Esophagus muscularis mucosa (tissue), 4 donors: ENCODE measurements at regions not wholly inside any gene's neighbourhood (a gene's known extent, or its start where the extent isn't known, plus 50 kb on each side); places are given as distances from the start of the nearest gene placed in this dataset.

Experiments
- DNase-seq: peaks from one replicate; pipeline ENCODE4 v3.0.0-alpha.2; 2017; ENCODE audit errors: extremely low spot score
- H3K27ac ChIP-seq, 4 donors: fragments of 200-600 bp; sonication (generic); replicated peaks in 1 of 4; 1 replicate in 3 of 4; 2 replicates in 1 of 4; pipeline ENCODE4 v1.5.1; 2016 to 2019; ENCODE audit warnings: mild to moderate bottlenecking in 1 of 4
- H3K27me3 ChIP-seq, 4 donors: fragments of 200-600 bp; sonication (generic); one replicate each; pipeline versions ENCODE4 v1.5.1 to v1.6.0; 2016 to 2019
- H3K36me3 ChIP-seq, 4 donors: fragments of 200-600 bp; sonication (generic); one replicate each; pipeline ENCODE4 v1.5.1; 2016 to 2019
- H3K4me1 ChIP-seq, 4 donors: fragments of 200-600 bp; sonication (generic); one replicate each; pipeline ENCODE4 v1.5.1; 2016 to 2019
- H3K4me3 ChIP-seq, 4 donors: fragments of 200-600 bp; sonication (generic); 1 replicate in 2 of 4; 2 replicates in 2 of 4; pipeline ENCODE4 v1.5.1; 2016 to 2019; ENCODE audit warnings: mild to moderate bottlenecking in 4 of 4, moderate library complexity in 1 of 4
- H3K9me3 ChIP-seq, 4 donors: fragments of 200-600 bp; sonication (generic); 1 replicate in 3 of 4; 2 replicates in 1 of 4; pipeline ENCODE4 v1.5.1; 2016 to 2019
- EP300 ChIP-seq: sonication (generic); formaldehyde crosslinking; IDR thresholded peaks from one replicate; pipeline ENCODE4 v1.6.1; 2017; ENCODE audit warnings: antibody characterized with exemption
- POLR2A ChIP-seq: fragments of 450-650 bp; IDR thresholded peaks from one replicate; pipeline ENCODE4 v1.6.1; 2017; ENCODE audit warnings: antibody characterized with exemption, moderate library complexity, mild to moderate bottlenecking, low read depth
- POLR2AphosphoS5 ChIP-seq, 2 donors: sonication (generic); formaldehyde crosslinking; IDR thresholded peaks; one replicate each; pipeline ENCODE4 v1.6.1; 2017; ENCODE audit warnings: antibody characterized with exemption in 2 of 2
- WGBS: methylation state at CpG from one replicate; pipeline ENCODE4 v1.1.5; 2018; 5-methylcytosine and 5-hydroxymethylcytosine counted together
- intact Hi-C: fragments of 100-400 bp; cut with DNase I; formaldehyde crosslinking; loops from one replicate; pipeline ENCODE4 v1.15.1; 2023
- small RNA-seq, 3 donors: library from RNA; depleted of rRNA; stranded (forward); fragments of <200 nt; gene quantifications; one replicate each; pipeline ENCODE3, GENCODE V24; 2016
- TF ChIP-seq, protein P1 (sequence below), 3 experiments: fragments of 200-600 bp in 2 of 3; fragments of 450-650 bp in 1 of 3; sonication (generic) in 2 of 3; IDR thresholded peaks; one replicate each; pipeline ENCODE4 v1.5.1; 2017 to 2019; ENCODE audit warnings: antibody characterized with exemption in 3 of 3, mild to moderate bottlenecking in 2 of 3, moderate library complexity in 1 of 3

DNA sequence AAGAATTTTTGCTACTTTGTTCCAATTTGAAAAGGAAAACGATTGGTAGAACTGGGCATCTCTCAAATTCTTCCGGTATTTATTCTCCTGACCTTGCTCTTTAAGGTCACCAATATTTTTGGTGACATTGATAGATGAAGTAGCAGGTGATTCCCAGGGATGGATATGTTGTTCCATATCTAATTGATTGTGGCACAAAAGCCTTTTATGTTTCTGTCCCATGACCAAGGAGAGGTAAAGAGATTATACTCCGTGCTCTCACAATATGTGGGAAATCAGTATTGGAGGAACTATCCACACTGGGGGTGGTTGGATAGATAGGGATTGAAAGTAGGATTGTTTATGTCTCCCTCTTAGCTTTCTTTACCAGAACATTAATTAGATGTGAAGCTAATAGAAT is 61.7 kb upstream of the LRIG3 start:
- Histone ChIP-seq H3K4me1 (no peaks in the 10 kb centered on the region), H3K27me3 (no peaks in the 10 kb centered on the region), H3K4me3 (no peak overlapping the region), H3K36me3 (no peaks in the 10 kb centered on the region), H3K27ac (no peak overlapping the region), H3K9me3 (no peaks in the 10 kb centered on the region)
- DNase-seq, result no peak
- 84% methylated on average over 3 of the region's 3 CpGs for WGBS
- TF ChIP-seq, protein P1, sequence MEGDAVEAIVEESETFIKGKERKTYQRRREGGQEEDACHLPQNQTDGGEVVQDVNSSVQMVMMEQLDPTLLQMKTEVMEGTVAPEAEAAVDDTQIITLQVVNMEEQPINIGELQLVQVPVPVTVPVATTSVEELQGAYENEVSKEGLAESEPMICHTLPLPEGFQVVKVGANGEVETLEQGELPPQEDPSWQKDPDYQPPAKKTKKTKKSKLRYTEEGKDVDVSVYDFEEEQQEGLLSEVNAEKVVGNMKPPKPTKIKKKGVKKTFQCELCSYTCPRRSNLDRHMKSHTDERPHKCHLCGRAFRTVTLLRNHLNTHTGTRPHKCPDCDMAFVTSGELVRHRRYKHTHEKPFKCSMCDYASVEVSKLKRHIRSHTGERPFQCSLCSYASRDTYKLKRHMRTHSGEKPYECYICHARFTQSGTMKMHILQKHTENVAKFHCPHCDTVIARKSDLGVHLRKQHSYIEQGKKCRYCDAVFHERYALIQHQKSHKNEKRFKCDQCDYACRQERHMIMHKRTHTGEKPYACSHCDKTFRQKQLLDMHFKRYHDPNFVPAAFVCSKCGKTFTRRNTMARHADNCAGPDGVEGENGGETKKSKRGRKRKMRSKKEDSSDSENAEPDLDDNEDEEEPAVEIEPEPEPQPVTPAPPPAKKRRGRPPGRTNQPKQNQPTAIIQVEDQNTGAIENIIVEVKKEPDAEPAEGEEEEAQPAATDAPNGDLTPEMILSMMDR (IDR thresholded peaks at IDR 0.05), result no peak
- intact Hi-C loops, result no loop called here

DNA sequence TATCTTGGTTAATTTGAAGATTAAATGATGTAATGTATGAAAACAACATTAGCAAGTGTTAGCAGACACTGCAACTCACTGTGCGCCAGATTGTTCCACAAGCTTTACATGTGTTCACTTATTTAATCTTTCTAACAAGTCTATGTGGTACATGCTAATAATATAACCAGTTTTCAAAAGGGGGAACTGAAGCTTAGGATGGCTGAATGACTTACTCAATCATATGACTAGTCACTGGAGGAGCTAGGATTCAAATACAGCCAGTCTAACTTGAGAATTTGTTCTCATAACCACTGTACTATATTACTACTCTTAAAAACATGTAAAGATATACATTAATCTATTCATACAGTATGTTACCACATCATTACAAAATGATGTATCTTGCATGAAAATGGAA is 60.5 kb upstream of the LRIG3 start:
- Histone ChIP-seq H3K4me1 (no peaks in the 10 kb centered on the region), H3K27me3 (no peaks in the 10 kb centered on the region), H3K27ac (no peak overlapping the region), H3K4me3 (no peak overlapping the region), H3K9me3 (no peaks in the 10 kb centered on the region), H3K36me3 (no peaks in the 10 kb centered on the region)
- 96% methylated on average over 1 of the region's 1 CpG for WGBS
- intact Hi-C loops, result no loop called here
- TF ChIP-seq POLR2A (no peak), EP300 (no peak), POLR2AphosphoS5 (IDR thresholded peaks at IDR 0.05) (no peak)
- TF ChIP-seq, protein P1 (IDR thresholded peaks at IDR 0.05), result no peak
- DNase-seq, result no peak

DNA sequence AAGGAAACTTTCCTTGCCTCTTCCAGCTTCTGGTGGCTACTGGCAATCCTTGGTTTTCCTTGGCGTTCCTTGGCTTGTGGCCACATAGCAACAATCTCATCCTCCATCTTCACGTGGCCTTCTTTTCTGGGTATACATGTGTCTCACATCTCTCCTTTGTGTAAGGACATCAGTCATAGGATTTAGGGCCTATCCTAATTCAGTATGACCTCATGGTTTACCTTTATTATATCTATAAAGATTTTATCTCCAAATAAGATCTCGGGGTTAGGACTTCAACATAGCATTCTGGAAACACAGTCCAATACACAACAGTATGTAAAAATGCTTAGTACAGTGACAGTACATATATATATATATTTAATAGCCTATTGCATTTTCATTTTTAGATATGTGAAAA is 58.4 kb upstream of the LRIG3 start:
- intact Hi-C loops, result no loop called here
- no peak overlapping the region for H3K4me3 ChIP-seq
- no peaks in the 10 kb centered on the region for H3K36me3 ChIP-seq
- TF ChIP-seq POLR2AphosphoS5 (IDR thresholded peaks at IDR 0.05), result no peak
- no peaks in the 10 kb centered on the region for H3K4me1 ChIP-seq
- no peaks in the 10 kb centered on the region for H3K9me3 ChIP-seq
- WGBS, result 88% methylated on average over 3 of the region's 3 CpGs
- DNase-seq, result no peak
- no peaks in the 10 kb centered on the region for H3K27me3 ChIP-seq
- H3K27ac ChIP-seq, result no peak overlapping the region

DNA sequence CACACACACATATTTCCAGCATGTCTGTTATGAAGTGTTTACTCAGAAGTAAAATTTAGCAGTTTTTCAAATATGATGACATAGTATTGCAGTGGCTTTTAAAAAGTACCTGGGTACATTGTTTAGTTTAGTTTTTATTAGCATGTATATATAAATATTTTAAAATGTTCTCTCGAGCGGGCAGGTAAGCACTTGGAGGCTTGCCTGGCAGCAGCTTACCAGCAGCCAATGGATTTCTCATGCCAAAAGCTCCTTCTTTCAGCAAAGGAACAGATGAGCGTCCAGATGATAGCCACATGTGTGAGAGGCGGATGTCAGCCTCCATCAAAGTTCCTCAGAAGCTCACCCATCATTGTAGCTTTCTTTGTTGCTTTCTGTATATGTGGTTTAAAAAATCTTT is 57.2 kb upstream of the LRIG3 start:
- intact Hi-C loops, result no loop called here
- WGBS, result 66% methylated on average over 4 of the region's 4 CpGs
- TF ChIP-seq, protein P1 (IDR thresholded peaks at IDR 0.05), result no peak
- TF ChIP-seq EP300, result no peak
- no peak for TF ChIP-seq POLR2A
- no peak for TF ChIP-seq POLR2AphosphoS5 (IDR thresholded peaks at IDR 0.05)
- no peaks in the 10 kb centered on the region for H3K27me3 ChIP-seq
- no peak overlapping the region for H3K4me3 ChIP-seq
- DNase-seq, result no peak
- no peak overlapping the region for H3K27ac ChIP-seq
- no peaks in the 10 kb centered on the region for H3K4me1 ChIP-seq
- no peaks in the 10 kb centered on the region for H3K9me3 ChIP-seq
- no peaks in the 10 kb centered on the region for H3K36me3 ChIP-seq

DNA sequence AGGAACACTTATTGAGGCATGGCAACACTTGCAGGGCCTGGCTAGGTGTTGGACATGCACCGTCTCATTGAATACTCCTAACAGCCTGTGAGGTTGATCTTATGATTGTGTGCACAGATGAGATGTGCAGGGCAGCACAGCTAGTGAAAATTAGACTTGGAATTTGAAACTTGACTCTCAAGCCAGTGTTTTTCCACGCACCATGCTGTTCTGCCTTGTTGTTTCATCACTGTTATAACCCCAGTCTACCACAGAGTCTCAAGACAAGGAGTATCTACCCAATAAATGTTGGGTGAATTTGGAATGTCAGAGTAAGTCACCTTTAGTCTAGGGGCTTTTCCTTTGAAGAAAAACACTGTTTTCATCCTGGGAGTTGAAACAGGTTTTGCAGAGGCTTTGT is 55.8 kb upstream of the LRIG3 start:
- DNase-seq, result no peak
- Histone ChIP-seq H3K27me3 (no peaks in the 10 kb centered on the region), H3K4me1 (no peaks in the 10 kb centered on the region), H3K27ac (no peak overlapping the region), H3K36me3 (no peaks in the 10 kb centered on the region), H3K4me3 (no peak overlapping the region), H3K9me3 (no peaks in the 10 kb centered on the region)
- 95% methylated on average over 2 of the region's 2 CpGs for WGBS
- TF ChIP-seq POLR2A, result no peak
- TF ChIP-seq EP300, result no peak
- TF ChIP-seq, protein P1 (IDR thresholded peaks at IDR 0.05), result no peak
- TF ChIP-seq POLR2AphosphoS5 (IDR thresholded peaks at IDR 0.05), result no peak
- intact Hi-C loops, result no loop called here

Small RNA genes lying in the stretch of these regions (small RNA-seq; reads per million reads assigned to genes)
- gene RNU6-279P (0 reads per million in 3 donors), gene RNU6-871P (0 reads per million in 3 donors)
